HG02642 (cell line): ENCODE measurements at regions not wholly inside any gene's neighbourhood (a gene's known extent, or its start where the extent isn't known, plus 50 kb on each side); places are given as distances from the start of the nearest gene placed in this dataset.

Experiments
- ATAC-seq: cut with Tn5 transposase; IDR thresholded peaks from one replicate; pipeline ENCODE4 v1.9.1; 2021; ENCODE audit warnings: mild to moderate bottlenecking; ENCODE audit not compliant: unreplicated experiment, poor library complexity

DNA sequence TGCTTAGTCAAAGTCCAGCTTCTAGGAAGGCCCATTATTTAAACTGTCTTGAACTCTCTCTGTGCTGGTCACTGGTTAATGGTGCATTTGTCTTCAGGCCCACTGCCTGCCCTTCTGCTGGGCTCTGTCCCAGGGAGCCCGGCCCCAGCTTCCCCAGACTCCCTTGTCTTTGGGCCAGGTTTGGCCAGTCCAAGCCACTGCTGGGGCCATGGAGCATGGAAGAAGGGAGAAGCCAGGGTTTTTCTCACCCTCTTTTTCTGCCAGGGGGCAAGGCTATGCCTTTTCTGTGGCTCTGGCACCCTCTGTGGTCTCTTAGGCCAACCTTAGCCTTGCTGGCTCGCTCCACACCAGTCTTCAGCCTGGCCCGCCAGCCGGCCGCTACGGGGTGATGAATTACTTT is 390.0 kb upstream of the SULF2 start:
- ATAC-seq, result no peak

DNA sequence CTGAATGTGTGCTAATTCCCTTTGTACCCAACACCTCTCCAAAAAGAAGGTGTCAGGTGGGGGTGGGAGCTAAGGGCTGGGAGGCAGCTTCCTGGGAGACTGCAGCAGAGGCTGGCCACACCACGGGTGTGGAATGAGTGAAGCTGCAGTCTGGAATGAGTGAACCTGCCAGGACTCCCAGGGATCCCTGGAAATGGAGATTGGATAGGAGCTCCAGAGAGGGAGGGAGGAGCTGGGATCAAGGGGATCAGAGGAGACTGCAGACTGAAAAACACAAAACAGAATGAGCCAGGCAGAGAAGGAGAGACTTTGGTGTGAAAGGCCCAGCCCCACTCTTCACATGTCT is 387.0 kb upstream of the SULF2 start:
- no peak for ATAC-seq

DNA sequence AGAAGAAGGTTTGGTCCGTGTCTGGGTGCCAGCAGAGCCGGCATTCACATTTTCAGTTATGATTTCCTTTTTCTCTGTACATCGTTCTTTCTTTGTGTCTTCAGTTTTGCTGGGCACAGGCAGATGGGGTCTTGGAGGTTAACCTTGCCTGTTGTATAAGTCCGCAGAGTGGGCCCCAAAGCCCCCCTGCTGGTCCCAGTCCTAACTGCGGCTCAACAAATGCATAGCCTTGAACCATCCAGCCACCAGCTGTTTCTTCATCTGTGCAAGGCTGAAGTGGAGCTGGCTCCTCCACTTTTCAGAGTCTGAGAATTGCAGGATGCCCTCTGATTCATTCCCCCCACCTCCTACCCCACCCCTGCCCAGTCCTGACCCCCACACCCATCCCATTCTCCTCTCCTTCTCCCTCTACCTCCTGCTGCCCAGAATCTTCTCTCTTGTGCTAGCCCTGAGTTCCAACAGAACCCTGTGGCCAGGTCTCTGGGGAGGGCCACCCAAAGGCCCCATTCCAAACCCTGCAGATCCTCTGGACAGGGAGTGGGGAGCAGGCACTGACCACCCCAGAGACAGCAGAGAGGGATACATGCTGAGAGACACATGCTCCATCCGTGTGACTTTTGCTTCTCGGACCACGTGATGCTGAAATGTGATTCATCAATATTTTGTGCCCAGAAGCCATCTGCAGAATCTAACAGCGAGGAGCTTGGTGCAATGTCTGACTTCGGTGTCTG is 386.5 kb upstream of the SULF2 start:
- no peak for ATAC-seq

DNA sequence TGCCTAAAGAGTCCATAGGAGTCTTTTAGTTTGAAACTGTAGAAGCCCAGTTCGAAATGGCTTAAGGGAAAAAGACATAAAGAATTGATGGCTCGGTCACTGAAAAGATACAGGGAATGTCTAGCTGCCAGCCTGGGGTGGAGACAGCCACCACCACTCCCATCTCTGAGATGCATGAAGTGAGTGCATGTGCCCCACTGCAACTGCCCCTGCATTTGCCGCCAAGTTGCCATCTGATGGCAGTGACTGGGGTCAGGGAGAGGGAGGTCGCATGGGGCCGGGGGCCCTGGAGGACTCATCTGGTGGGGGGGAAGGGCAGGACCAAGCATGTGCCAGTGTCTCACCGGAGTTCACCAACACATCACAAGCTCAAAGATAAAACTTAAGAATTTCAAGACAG is 385.8 kb upstream of the SULF2 start:
- ATAC-seq, result no peak

DNA sequence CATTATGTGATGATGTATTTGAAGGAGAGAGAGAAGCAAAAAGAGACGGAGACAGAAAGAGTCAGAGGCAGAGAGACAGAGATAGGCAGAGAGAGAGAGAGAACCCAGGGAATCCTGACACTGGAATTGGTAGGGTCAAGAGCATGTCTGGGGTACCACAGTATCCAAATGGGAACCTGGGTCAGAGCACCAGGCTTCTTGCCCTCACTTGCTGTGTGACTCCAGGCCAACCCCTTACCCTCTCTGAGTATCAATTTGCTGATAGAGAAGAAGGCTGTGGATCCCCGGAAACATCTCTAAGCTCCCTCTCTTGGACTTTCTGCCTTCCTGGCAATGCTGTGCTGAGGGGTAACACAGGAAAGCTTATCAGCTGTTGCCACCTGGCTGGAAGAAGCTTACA is 385.3 kb upstream of the SULF2 start:
- no peak for ATAC-seq

DNA sequence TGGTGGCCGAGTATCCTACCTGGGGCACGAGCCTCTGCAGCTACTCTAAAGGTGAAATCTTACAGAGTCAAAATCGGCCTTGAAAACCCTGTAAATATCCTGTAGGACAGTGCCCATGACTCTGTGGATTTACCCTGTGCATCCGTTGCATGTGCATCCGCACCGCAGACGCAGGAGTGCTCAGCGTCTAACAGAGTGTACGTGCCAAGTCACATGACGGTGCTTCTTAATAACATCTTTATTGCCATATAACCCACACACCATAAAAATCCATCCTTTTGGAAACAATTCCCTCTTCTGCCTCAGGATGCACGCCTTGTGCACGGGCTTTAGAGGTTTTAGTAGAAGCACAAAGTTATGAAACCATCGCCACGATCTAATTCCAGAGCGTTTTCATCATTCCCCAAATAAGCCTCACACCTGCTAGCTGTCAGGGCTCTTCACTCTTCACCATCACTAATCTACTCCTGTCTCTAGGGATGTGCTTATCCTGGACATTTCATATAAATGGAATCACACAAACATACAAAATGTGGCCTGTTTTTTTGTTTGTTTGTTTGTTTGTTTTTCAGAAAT is 384.5 kb upstream of the SULF2 start:
- ATAC-seq, result no peak

DNA sequence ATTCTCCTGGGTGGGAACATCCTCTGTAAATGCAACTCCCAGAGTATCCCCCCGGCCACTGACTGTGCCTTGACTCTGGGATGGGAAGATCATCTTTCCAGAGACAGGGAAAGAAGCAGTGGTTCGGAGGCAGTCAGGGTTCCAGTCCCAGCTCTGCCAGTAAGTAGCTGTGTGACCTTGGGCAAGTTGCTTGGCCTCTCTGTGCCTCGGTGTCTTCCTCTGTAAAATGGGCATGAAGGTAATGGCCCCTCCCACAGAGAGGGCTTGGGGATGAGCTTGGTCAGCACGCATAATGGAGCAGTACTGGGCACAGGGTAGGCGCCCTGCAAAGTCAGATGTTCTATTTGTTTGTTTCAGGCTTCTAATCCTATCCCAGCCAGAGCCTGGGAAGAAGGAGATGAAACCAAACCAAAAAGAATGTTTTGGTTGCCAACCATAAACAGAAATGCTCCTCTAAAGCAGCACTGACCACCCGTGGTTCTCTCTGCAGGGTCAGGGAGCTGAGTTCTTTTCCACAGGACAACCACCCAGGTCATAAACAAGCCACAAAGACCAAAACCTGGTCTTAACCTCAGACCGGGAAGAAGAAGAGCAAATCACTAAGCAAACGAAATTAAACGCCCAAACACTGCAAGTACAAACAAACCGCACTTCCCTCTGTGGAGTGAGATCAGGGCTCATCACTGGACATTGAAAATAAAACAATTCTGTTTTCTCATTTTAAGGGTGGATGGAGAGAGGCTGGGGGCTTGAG is 381.0 kb upstream of the SULF2 start:
- no peak for ATAC-seq

DNA sequence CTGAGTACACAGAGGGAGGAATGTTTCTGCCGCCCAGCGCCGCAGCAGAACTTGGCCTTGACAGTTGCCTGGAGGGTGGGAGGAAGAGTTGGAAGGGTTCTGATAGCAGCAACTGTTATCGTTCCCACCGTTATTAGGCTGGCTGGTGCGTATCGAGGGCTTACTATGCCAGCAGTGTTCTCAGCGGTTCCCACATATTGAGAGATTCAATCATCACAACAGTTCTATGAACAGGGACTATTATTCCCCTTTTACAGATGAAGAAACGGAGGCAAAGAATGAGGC is 380.1 kb upstream of the SULF2 start:
- no peak for ATAC-seq

DNA sequence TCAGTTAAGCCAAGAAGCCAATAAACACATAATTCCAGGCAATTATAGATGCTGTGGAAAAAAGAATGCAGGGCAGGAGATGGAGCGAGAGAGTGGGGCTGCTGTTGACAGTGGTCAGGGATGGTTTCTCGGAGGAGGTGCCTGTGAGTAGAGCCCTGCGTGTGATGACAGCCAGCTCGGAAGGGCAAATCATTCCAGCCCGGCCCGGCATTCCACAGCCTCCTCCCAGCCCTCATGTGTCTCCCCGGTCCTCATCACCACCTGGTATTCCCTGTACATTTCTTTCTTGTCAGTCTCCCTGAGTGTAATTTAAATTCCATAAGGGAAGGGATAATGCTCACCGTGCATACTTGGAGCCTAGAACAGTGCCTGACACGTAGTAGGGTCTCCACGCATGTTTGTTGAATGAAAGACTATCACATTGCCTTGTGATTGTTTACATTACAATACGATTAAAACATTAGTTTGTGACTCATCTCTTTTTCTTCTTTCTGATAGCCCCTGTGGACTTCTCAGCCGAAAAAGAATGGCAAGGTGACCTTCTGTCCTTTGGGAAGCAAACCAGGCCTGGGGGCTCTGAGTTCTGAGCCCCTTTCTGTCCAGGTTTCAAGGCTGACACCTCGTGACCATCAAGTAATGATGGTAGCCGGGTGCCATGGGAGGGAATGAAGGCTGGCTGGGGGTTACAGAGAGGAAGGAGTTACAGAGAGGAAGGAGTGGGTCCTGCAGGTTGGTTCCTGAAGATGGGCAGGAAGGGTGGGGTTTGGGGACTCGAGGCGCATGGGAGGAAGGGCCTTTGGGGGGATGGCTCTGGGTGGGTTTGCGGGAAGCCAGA is 379.5 kb upstream of the SULF2 start:
- no peak for ATAC-seq

DNA sequence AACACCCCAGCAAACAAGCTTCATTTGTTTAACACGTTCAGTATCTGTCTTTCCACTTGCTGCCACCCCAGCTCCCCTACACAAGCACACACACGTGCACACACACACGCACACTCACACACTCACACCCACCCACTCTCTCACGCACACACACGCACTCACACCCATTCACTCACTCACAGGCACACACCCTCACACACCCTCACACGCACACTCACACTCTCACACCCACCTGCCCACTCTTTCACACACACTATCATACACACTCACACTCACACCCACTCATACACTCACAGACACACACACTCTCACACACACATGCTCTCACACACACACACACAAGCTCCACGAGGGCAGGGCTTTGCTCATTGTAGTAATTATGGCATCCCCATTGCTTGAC is 378.8 kb upstream of the SULF2 start:
- ATAC-seq, result no peak

DNA sequence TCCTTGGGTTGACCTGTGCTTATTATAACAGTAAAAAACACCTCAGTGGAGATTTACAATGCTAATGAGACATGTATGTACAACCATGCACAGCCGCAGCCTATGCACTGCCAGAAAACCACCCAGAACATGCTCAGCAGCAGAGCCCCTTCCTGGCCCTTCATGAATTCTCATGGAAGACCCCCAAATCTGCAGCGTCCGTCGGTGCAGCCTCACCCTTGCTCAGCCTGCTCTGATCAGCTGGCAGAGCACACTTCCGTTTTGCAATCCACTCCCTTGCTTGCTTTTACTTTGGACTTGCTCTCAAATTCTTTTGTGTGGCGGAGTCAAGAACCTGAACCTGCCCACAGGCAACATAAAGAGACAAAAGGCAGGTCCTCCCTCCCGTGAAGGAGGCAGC is 378.2 kb upstream of the SULF2 start:
- ATAC-seq, result no peak

DNA sequence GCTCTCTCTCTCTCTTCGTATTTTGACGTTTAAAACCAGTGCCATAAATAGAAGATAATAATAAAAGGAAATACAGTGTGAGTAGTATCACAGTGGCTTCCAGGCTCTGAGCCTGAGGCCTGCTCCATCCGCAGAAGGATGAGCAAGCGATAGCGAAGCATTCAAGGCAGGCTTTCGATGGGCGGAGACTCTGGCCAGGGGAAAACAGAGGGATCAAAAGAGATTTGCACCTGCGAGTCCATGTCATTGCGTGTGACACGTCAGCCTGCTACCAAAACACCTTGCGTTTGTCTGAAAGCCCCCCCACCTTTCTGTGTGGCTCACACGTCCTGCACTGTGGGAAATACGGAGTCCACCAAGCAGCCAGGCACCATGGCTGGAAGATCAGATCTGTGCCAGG is 377.3 kb upstream of the SULF2 start:
- no peak for ATAC-seq

DNA sequence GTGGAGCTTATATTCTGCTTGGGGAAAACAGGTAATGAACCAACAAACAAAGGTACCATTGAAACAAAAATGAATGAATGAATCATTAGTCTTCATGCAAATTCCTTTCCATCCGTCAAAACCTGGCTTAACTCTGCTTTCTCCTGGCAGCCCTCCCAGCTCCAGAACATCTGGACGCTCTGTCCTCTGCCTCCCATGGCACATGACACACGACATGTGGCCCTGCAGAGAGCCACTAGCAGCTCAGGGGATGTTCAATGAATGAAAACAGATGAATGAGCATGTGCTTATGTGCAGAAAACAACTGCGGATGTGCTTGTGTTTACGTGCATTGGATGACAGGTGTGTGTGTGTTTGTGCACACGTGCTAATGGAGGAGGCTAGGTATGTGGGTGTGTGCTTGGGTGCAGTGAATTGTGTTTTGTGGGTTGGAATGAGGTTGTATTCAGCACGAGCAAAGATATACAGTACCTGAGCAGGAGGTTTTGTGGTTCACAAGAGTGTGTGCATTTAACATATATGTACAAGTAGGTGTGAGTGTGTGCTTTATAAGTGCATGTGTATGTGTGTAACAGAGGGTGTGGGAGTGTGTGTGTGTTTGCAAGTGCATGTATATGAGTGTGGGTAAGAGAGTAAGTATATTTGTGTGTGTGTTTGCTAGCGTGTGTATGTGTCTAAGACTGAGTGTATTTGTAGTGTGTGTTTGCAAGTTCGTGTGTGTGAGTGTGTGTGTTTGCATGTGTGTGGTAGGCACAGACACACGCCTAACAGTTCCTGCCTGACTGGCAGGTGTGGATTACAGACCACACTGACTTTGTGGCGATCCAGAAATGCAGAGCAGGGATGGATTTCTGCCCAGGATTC is 374.1 kb upstream of the SULF2 start:
- ATAC-seq, result no peak

DNA sequence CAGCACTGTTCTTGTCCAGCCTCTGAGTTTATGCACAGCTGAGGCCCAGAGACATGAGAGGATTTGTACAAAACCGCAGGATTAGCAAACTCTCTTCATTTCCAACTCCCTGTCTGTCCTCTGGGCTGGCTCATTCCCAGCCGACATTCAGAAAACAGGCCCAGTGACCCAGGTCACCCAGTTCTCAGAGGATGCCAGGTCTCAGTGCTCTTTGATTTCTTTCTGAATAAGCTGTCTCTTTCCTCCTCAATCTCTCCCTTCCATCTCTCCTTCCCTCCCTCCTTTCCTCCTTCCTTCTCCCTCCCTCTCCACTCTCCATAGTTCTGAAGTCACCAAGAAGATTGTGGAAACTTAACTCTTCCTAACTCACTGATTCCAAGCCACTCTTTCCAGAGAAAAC is 372.7 kb upstream of the SULF2 start:
- no peak for ATAC-seq

DNA sequence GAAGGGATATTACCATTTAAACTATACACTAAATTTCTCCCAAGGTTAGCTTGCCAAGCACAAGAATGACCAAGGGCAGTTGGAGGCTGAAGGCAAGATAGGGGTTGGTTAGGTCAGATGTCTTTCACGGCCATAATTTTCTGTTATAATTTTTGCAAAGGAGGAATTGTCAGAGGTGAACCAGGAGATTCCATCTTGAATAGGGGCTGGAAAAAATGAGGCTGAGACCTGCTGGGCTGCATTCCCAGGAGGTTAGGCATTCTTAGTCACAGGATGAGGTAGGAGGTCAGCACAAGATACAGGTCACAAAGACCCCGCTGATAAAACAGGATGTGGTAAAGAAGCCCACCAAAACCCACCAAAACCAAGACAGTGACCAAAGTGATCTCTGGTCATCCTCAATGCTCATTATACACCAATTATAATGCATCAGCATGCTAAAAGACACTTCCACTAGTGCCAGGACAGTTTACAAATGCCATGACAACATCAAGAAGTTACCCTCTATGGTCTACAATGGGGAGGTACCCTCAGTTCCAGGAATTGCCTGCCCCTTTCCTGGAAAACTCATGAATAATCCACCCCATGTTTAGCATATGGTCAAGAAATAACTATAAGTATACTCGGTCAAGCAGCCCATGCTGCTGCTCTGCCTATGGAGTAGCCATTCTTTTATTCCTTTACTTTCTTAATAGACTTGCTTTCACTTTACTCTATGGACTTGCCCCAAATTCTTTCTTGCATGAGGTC is 371.8 kb upstream of the SULF2 start:
- no peak for ATAC-seq

DNA sequence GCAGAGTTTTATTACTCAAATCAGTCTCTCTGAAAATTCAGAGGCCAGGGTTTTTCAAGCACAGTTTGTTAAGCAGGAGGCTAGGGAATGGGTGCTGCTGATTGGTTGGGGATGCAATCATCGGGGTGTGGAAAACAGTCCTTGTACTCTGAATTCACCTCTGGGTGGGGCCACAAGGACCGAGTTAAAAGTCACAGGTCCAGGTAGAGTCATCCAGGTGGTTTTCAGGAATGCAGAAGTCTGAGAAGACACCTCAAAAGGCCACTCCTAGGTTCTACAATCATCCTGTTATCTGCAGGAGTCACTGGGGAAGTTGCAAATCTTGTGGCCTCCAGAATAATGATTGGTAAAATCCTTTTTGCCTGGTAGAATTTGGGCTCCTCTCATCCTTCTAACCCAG is 371.2 kb upstream of the SULF2 start:
- no peak for ATAC-seq

DNA sequence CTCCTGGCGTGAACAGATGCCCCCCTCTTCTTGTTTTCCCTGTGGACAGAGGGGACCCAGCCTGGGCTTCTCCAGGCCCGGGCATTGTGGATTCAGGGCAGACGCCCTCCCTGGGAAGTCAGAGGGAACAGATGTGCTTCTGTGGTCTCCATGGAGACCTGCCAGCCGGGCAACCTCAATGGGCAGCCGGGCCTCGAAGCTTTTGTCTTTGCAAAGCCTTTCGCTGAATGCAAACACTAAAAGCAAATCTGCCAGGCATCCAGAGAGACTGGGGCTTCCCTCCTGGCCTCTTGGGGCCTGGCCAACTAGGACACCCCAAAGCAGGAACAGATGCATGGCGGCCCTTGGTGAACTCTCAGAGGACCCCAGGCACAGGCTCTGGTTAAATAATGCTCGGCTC is 370.0 kb upstream of the SULF2 start:
- ATAC-seq, result no peak

DNA sequence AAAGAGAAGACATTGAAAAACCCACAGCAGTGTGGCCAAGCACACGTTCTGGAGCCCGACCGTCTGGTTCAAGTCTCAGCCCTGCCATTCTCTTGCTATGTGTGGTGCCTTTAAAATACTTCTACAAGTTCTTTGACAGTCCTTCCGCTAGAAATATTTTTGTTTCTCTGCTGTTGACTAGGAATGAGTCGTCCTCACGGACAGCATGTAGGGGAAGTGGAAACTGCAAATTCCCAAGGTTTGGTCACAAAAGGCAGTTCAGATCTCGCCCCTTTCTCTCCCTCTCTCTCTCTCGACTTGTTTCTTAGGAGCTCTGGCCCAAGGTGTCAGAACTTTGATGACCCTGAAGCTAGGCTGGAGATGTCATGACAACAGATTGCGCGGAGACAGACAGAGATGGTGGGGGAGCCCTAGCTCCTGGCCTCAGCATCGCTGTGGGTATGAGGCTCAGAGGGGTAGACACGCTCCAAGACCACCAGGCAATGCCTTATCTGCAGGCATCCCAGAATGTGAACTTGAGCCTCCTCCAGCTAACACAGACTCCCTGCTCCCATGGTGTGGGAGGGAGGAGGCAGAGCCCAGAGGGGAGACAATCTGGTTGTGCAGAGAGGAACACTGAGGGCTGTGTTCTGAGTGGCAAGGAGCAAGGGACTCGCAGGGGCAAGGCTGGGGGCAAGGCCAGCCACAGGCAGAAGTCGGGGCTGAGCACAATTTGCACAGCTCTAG is 368.9 kb upstream of the SULF2 start:
- no peak for ATAC-seq

DNA sequence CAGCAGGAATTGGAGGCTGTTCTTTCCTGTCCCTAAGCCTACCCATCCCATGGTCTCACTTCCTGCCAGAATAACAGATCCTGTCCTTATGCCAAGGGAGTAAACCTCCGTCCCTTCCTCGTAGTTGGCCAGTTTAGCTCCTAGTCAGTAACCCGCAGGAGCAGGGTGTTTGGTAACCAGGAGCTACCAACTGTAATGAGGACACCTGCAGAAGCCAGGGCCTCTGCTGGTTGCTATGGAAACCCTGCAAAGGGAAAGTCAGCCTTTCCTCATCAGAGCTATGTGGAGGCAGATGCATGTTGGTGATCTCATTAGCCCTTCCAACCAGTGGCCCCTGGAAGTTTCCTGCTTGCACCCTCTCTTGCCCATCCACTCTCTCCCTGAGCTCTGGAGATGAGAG is 368.2 kb upstream of the SULF2 start:
- no peak for ATAC-seq
